GM23248 (cell line): ENCODE measurements at regions not wholly inside any gene's neighbourhood (a gene's known extent, or its start where the extent isn't known, plus 50 kb on each side); places are given as distances from the start of the nearest gene placed in this dataset.

Source experiments
- EZH2 ChIP-seq: fragments of 200-600 bp; sonication (generic); IDR thresholded peaks from 2 replicates; pipeline ENCODE4 v1.6.1; 2018; ENCODE audit warnings: antibody characterized with exemption, mild to moderate bottlenecking; ENCODE audit not compliant: insufficient read depth, poor library complexity, severe bottlenecking
- EZH2phosphoT487 ChIP-seq: fragments of 200-600 bp; sonication (generic); IDR thresholded peaks from 2 replicates; pipeline ENCODE4 v1.6.1; 2018; ENCODE audit warnings: antibody characterized with exemption, moderate library complexity, mild to moderate bottlenecking, low read depth; ENCODE audit not compliant: insufficient read depth

- TF ChIP-seq EZH2 (no peak), EZH2phosphoT487 (no peak)
Observed at GRCh38 chr3:102194760-102195159, 240.1 kb upstream of the ZPLD1 start.
